Sciatic nerve (tissue), 2 donors: ENCODE measurements at regions not wholly inside any gene's neighbourhood (a gene's known extent, or its start where the extent isn't known, plus 50 kb on each side); places are given as distances from the start of the nearest gene placed in this dataset.
"Not testable (repeated sequence)": the region's sequence is repeated elsewhere in the genome, so short reads cannot be mapped to it uniquely, and the experiment has no call there.

Source experiments
- ATAC-seq: fragments of 200-7000 bp; cut with Tn5 transposase; one replicate; pipeline ENCODE4 v1.9.1; 2020; ENCODE audit warnings: mild to moderate bottlenecking, moderate library complexity
- DNase-seq: peaks from one replicate; pipeline ENCODE4 v3.0.0-alpha.2; 2020; ENCODE audit warnings: low spot score
- intact Hi-C: fragments of 100-400 bp; cut with DNase I; formaldehyde crosslinking; loops from one replicate; pipeline ENCODE4 v1.14.2; 2022
- donor health status: DM: no; HTN: no; CAD: no.
- donor health status: DM: no; HTN: no; CAD: no.

GRCh38 chr6:3672339-3672738 is 79.2 kb downstream of the PXDC1 start:
- ATAC-seq, DNase-seq, intact Hi-C loops: not testable (repeated sequence)

- intact Hi-C loops = no loop called here
- DNase-seq = no peak
- no peak for ATAC-seq
Measured at GRCh38 chr6:3671382-3671781, 80.1 kb downstream of the PXDC1 start.

DNA sequence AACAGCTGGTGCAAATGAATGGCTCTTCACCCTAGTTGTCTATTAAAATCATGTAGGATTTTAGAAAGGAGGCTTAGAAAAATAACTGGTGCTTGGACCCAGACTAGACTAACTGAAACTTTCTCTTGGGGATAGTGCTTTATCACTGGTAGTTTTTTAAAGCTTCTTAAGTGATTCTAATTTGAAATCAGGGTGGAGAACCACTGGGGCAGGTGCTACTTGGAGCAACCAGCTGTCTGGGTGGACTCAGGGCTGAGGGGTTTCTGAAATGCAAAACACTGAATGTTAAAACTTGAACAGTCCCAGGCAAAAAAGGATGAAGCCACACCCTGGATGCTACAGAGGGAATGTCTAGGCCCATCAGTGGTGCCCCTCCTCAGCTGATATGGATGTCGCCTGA is 81.2 kb downstream of the PXDC1 start:
- ATAC-seq (no peak), DNase-seq (no peak)
- intact Hi-C loops = no loop called here

DNA sequence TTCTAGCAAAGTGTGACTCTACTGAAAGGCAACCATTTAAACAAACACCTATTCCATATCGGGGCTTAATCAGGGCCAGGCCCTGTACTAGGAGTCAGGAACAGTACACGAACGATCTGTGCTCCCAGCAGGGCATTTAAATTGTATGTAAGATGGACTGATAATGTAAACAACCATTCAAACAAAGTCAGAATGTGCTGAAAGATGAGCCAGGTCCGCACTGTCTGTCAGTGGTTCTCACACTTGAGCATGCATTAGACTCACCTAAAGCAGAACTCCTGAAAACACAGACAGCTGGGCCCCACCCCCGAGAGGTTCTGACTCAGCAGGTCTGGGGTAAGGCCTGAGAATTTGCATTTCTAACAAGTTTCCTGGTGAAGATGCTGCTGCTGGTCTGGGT is 81.6 kb downstream of the PXDC1 start:
- DNase-seq (no peak), ATAC-seq (no peak)
- intact Hi-C loops = no loop called here

GRCh38 chr6:3665608-3666007 is 85.9 kb downstream of the PXDC1 start:
- DNase-seq (no peak), ATAC-seq (no peak)
- intact Hi-C loops = no loop called here

DNA sequence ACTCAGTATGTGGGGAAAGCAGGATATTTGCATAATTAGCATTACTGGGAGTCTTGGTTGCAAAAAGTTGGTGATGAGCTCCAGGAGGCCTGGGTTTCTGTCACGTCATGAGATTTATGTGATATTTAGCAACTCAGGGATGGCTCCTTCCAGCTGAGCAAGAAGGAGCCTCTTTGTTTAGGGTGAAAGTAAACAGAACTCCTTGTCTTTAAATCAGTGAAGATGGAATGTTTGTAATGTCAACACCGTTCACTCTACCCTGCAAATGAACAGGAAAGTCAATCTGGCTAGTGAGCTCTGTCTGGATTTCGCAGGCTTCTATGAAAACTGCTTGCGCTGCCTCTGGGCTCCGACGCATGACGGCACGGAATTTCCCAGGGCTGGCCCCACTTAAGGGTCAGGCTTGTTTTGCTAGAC is 86.9 kb downstream of the PXDC1 start:
- ATAC-seq = no peak
- no peak for DNase-seq
- intact Hi-C loops = no loop called here

DNA sequence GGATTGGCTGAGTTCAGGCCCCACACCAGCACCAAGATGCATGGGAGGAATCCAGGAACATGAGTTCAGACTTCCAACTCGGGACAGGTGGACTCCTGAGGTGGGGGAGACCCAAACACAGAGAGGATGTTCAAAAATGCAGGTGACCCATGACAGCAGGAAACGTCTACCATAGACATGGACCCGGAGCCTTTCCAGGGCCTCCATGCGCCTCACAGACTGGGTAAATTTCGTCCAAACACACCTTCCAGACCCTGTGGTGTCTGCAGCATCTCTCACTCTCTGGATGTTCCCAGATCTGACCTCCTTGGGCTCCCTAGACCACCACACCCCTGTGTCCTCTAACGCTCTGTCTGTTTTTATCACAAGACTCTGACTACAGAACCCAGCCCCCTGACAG is 87.7 kb downstream of the PXDC1 start:
- ATAC-seq (no peak), DNase-seq (no peak)
- intact Hi-C loops = no loop called here

GRCh38 chr6:3663081-3663480 is 88.4 kb downstream of the PXDC1 start:
- DNase-seq (no peak), ATAC-seq (no peak)
- intact Hi-C loops = no loop called here

DNA sequence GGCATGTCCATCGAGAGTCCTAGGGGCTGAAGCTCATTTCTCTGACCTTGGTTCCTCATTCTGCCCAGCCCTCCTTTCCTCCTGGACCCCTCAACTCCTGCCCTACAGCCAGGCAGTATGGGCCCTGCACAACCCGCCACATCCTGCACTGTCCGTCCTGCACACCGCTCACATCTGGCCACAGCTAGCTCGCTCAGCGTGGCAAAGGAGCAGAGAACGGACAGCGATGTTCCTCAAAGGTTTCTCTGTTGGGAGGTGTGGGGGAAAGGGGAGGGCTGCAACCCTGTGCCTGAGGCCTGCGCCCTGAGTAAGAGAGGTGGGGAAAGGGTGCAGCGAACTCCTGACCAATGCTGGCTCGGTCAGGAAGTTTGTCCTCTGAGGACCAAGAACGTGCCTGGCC is 90.1 kb downstream of the PXDC1 start:
- no peak for ATAC-seq

GRCh38 chr6:3660473-3660872 is 91.0 kb downstream of the PXDC1 start:
- intact Hi-C loops = no loop called here
- no peak for ATAC-seq
- DNase-seq = no peak

More for the DNA sequence above, 90.1 kb downstream of the PXDC1 start:
- intact Hi-C loops = no loop called here
- no peak for DNase-seq

GRCh38 chr6:3659748-3660147 is 91.8 kb downstream of the PXDC1 start:
- intact Hi-C loops = no loop called here
- ATAC-seq (no peak), DNase-seq (no peak)

DNA sequence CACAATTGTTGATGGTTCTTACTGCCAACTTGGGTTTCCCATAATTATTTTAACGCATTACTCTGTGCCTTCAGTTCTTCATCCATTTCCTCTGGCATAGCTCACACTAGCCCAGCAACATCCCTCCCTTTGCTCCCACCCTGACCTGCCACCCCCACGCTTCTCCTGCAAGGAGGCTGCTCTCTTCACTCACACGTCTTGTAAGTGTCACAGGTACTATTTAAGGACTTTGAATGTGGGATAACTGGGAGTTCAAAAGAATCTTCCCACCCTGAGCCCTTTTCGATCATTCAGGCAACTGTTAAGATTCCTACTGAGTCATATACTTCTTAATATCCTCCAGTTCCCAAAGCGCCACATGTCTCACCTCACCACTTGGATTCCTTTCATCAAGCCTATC is 95.4 kb downstream of the PXDC1 start:
- DNase-seq = no peak
- no peak for ATAC-seq
- intact Hi-C loops = no loop called here

- DNase-seq (no peak), ATAC-seq (no peak)
- intact Hi-C loops = no loop called here
Measured at GRCh38 chr6:3654898-3655297, 96.6 kb downstream of the PXDC1 start.

- ATAC-seq (no peak), DNase-seq (no peak)
- intact Hi-C loops = no loop called here
Measured at GRCh38 chr6:3654436-3654835, 97.1 kb downstream of the PXDC1 start.

GRCh38 chr6:3653528-3654070 is 97.9 kb downstream of the PXDC1 start:
- no peak for DNase-seq
- intact Hi-C loops = no loop called here
- ATAC-seq = no peak

GRCh38 chr6:3651698-3652229 is 99.7 kb downstream of the PXDC1 start:
- DNase-seq (no peak), ATAC-seq (no peak)
- intact Hi-C loops = no loop called here

DNA sequence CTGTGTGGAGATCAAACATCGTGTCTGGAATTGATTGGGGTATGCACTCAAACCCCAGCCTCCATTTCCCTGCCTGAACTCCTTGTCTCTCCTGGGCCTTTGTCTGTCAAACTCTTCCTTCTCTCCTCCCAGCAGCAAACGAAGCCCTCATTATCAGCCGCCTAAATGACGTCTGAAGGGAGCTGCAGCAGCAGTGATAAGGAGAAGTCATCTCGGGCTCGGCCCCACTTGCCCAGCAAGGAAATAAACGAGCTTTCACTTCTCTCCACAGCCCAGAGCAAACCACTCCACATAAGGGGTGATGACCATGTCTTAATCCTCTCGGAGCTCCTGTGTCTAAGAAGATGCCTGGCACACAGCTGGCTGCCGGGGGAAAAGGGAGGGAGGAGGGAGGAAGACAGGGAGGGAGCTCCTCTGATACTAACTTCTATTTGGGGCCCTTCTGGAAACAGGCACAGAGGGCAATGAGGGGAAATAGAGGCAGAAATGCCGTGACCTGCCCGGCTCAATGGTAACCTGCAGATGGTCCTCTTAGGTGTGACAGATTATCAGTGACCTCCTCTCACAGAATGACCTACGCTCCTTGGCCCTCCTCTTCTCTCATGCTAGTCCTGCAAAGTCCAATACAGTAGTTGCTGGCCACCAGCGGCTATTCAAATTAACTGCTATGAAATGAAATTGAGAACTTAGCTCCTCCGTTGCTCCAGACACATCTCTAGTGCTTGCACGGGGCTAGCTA is 100.4 kb downstream of the PXDC1 start:
- intact Hi-C loops = no loop called here
- ATAC-seq (no peak), DNase-seq (no peak)

DNA sequence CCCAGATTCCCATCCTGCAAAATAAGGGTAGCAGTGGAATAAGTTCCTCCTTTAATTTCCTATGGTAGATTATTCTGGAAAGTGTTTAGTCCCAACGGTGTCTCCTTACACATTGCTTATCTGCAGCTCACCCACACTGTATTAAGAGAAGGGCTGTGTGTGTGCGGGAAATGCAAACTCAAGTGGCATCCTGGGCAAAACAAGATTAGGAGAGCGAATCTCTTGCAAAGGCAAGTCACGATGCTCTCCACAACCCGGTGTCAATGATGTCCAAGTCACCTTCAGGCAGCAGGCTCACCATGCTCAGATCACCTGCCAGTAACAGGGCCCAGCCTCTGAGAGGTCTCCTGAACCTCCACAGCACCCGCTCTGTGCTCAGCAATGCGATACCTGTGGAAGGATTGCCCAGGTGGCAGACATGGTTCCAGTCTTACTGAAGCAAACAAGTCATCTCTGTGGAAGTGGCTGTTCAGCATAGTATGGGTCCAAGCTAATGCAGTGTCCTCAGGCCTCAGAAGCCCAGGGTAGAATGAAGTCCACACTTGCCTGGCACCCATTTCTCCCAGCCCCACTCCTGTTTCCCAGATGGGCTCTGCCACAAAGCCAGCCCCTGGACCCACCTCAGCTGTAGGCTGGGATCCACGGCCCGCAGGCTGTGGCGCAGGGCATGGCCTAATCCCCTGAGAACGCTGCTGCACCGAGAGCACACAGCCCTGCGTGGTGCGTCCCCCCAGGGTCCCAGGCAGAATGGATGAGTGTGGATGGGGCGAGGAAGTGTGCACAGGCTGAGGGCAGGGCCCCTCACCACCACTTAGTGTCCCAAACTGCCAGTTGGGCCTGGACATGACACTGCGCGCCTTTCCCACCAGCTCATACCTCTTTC is 101.2 kb downstream of the PXDC1 start:
- ATAC-seq (no peak), DNase-seq (no peak)
- intact Hi-C loops = no loop called here

DNA sequence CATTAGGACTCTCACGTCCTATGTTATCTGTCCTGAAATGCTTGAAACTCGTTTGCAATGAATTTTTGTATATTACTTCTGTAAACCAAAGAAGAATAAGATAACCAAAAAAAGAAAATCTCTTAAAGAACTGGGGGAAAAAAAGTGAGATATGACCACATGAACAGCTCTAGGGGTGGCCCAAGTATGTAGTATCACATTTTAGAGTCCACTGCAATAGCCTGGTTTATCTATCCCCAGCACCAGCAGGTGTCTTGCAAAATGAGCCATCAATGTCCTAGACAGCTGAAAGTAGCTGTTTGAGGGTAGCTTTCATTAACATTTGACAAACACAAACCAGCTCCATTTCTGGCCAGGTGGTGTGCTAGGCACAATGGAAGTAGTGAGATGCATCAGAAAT is 102.8 kb downstream of the PXDC1 start:
- intact Hi-C loops = no loop called here
- DNase-seq (no peak), ATAC-seq (no peak)
